PC-9 (cell line): ENCODE measurements at regions not wholly inside any gene's neighbourhood (a gene's known extent, or its start where the extent isn't known, plus 50 kb on each side); places are given as distances from the start of the nearest gene placed in this dataset.

Experiments used
- CTCF ChIP-seq: fragments of 200-600 bp; sonication (generic); conservative IDR thresholded peaks from 2 replicates; pipeline ENCODE4 v1.6.1; 2017; ENCODE audit warnings: mixed run types, antibody characterized with exemption, mild to moderate bottlenecking, moderate library complexity
- EZH2 ChIP-seq: fragments of 200-600 bp; sonication (generic); IDR thresholded peaks from 2 replicates; pipeline ENCODE4 v1.8.0; 2017; ENCODE audit warnings: antibody characterized with exemption, low read depth

GRCh38 chr6:156189195-156189594 is 588.0 kb upstream of the ARID1B start:
- TF ChIP-seq CTCF (no peak), EZH2 (no peak)
